ENCODE measurements at regions not wholly inside any gene's neighbourhood (a gene's known extent, or its start where the extent isn't known, plus 50 kb on each side); places are given as distances from the start of the nearest gene placed in this dataset.
A peak's percentile ranks its signal among the peaks of the same experiment; 100 is the strongest.

DNA sequence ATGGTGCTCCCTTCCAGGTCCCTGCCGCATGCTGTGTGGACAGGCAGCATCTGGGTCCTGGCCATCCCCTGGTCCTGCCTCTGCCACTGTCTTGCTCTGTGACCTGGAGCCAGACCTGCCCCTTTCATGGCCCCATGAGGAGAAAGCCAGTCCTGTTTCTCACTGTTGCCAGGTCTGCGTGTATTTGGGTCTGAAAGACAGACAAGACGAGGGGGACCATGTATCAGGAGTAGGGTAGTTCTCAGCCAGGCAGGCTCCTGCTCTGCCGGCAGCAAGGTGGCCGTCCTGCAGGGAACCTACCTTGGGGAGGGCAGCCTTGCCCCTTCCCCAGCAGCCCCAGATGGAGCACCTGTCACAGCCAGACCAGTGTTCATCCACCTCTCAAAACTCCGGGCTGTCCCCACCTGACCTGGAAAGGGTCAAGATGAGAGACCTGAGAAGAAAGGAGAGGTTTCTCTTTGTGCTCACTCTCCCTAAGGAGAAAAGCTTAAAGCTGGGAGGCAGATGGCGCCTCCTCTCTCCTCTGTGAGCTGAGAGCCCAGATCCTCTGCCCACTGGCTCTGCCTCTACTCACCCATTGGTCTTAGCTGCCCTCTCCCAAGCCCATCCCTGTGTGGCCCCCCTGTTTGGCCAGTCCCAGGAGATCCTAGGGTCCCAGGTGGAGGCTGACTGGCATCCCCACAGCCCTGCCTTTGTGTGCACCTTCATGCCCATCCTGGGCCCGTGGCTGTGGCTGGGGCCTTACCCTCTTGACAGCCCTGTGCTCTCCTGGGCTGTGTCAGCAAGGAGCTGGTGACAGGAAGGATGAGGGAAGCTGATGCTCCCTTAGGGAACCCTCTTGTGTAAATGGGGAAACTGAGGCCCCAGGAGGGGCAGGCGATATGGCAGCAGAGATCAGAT lies 116.1 kb upstream of the PCBD1 start:
- 78% methylated on average over 7 of the region's 9 CpGs for WGBS (ENCODE audit: insufficient coverage)
- Histone ChIP-seq H3K4me1 (ENCODE audit: control insufficient read depth, insufficient read depth, low read length) (peaks cover 6% of the 10 kb centered on the region), H3K4me3 (ENCODE audit: low read length) (no peak overlapping the region), H3K9me3 (replicated peaks; ENCODE audit: control insufficient read depth, low read depth, low read length) (no peaks in the 10 kb centered on the region), H3K27me3 (ENCODE audit: control insufficient read depth, insufficient read depth, low read length) (peaks cover 21% of the 10 kb centered on the region), H3K27ac (ENCODE audit: low read length) (no peak overlapping the region), H3K36me3 (ENCODE audit: control insufficient read depth, insufficient read depth, low read length) (no peaks in the 10 kb centered on the region)
- DNase-seq, result no peak

DNA sequence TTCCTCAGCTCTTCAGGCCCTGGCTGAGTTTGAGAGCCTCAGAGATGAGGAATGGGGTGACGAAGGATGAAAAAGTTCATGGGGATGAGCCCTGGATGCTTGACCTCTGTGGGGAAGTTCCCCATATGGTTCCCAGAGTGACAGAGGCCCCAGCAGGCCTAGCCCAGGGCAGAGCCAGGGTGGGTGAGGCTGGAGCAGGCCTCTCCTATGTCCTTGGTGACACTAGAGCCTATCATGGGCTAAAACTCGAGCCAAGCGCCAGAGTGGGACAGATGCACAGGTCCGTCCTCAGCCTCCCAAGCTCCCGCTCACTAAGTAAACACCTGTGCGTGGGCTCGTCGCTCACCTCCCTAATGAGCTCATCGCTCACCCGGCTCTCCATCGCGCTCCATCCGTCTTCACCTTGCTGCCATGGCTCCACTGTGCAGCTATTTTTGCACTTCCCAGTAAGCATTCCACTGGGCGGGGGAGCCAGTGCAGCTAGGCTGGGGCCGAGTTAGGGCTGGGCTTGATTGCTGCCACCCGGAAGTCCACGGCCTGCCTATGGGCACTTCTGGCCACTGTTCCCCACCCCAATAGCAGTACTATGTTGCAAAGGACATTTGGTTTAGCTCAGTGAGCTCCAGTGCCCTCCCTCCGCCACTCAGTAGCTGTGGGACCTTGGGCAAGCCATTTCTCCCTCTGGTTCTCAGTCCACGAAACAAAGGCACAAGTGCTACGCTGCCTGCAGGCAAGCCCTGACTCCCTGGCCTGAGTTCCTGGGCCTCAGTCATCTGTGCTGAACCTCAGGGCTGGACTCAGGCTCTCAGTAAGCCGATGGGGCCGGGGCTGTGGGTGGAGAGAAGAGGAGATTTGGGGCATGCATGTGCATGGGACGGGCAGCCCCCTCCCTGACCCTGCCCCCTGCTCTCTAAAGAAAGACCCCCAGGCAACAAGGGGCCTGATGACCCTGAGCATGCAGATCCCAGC lies 117.3 kb upstream of the PCBD1 start:
- Histone ChIP-seq H3K9me3 (replicated peaks; ENCODE audit: control insufficient read depth, low read depth, low read length) (no peaks in the 10 kb centered on the region), H3K27ac (ENCODE audit: low read length) (no peak overlapping the region), H3K4me3 (ENCODE audit: low read length) (no peak overlapping the region), H3K27me3 (ENCODE audit: control insufficient read depth, insufficient read depth, low read length) (peaks cover 16% of the 10 kb centered on the region), H3K36me3 (ENCODE audit: control insufficient read depth, insufficient read depth, low read length) (no peaks in the 10 kb centered on the region), H3K4me1 (ENCODE audit: control insufficient read depth, insufficient read depth, low read length) (peaks cover 8% of the 10 kb centered on the region)
- WGBS (ENCODE audit: insufficient coverage), result 80% methylated on average over 20 of the region's 23 CpGs
- no peak for DNase-seq

- H3K4me3 ChIP-seq (ENCODE audit: low read length), result no peak overlapping the region
- peaks cover 11% of the 10 kb centered on the region for H3K27me3 ChIP-seq (ENCODE audit: control insufficient read depth, insufficient read depth, low read length)
- WGBS (ENCODE audit: insufficient coverage), result 60% methylated on average over 1 of the region's 4 CpGs
- no peak overlapping the region for H3K27ac ChIP-seq (ENCODE audit: low read length)
- H3K36me3 ChIP-seq (ENCODE audit: control insufficient read depth, insufficient read depth, low read length), result no peaks in the 10 kb centered on the region
- H3K9me3 ChIP-seq (replicated peaks; ENCODE audit: control insufficient read depth, low read depth, low read length), result no peaks in the 10 kb centered on the region
- peaks cover 8% of the 10 kb centered on the region for H3K4me1 ChIP-seq (ENCODE audit: control insufficient read depth, insufficient read depth, low read length)
- no peak for DNase-seq
Measured at GRCh38 chr10:71006506-71006905, 118.1 kb upstream of the PCBD1 start.

DNA sequence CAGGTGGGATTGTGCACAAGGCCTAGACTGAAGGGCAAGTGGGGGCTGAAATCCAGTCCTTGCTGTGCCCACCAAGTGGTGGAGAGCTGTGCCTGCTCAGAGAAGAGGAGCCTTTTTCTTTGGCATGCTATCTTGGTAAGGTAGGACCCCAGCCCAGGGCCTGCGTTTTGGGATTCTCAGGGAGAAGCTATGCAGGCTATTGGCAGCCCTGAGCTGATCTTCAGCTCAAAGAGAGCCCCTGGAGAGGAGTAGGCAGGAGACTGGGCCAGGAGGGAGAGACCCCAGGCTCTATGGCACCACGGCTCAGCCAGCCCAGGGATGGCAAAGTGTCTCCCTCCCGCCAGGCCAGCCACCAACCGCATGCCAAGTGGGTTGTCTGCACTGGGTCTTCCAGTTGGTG lies 119.2 kb upstream of the PCBD1 start:
- no peak for DNase-seq
- Histone ChIP-seq H3K9me3 (replicated peaks; ENCODE audit: control insufficient read depth, low read depth, low read length) (no peaks in the 10 kb centered on the region), H3K36me3 (ENCODE audit: control insufficient read depth, insufficient read depth, low read length) (no peaks in the 10 kb centered on the region), H3K4me1 (ENCODE audit: control insufficient read depth, insufficient read depth, low read length) (peaks cover 8% of the 10 kb centered on the region), H3K27ac (ENCODE audit: low read length) (no peak overlapping the region), H3K27me3 (ENCODE audit: control insufficient read depth, insufficient read depth, low read length) (peaks cover 15% of the 10 kb centered on the region), H3K4me3 (ENCODE audit: low read length) (no peak overlapping the region)
- WGBS (ENCODE audit: insufficient coverage), result 94% methylated on average over 2 of the region's 4 CpGs

GRCh38 chr10:71008150-71008549 lies 119.8 kb upstream of the PCBD1 start:
- no peak overlapping the region for H3K4me3 ChIP-seq (ENCODE audit: low read length)
- no peaks in the 10 kb centered on the region for H3K36me3 ChIP-seq (ENCODE audit: control insufficient read depth, insufficient read depth, low read length)
- no peak overlapping the region for H3K27ac ChIP-seq (ENCODE audit: low read length)
- H3K9me3 ChIP-seq (replicated peaks; ENCODE audit: control insufficient read depth, low read depth, low read length), result no peaks in the 10 kb centered on the region
- no peak for DNase-seq
- H3K27me3 ChIP-seq (ENCODE audit: control insufficient read depth, insufficient read depth, low read length), result peaks cover 15% of the 10 kb centered on the region
- H3K4me1 ChIP-seq (ENCODE audit: control insufficient read depth, insufficient read depth, low read length), result peaks cover 8% of the 10 kb centered on the region
- 69% methylated on average over 2 of the region's 11 CpGs for WGBS (ENCODE audit: insufficient coverage)

GRCh38 chr10:71009126-71009525 lies 120.8 kb upstream of the PCBD1 start:
- Histone ChIP-seq H3K4me3 (ENCODE audit: low read length) (no peak overlapping the region), H3K36me3 (ENCODE audit: control insufficient read depth, insufficient read depth, low read length) (no peaks in the 10 kb centered on the region), H3K27ac (ENCODE audit: low read length) (no peak overlapping the region), H3K9me3 (replicated peaks; ENCODE audit: control insufficient read depth, low read depth, low read length) (no peaks in the 10 kb centered on the region), H3K27me3 (ENCODE audit: control insufficient read depth, insufficient read depth, low read length) (peaks cover 19% of the 10 kb centered on the region), H3K4me1 (ENCODE audit: control insufficient read depth, insufficient read depth, low read length) (peaks cover 8% of the 10 kb centered on the region)
- WGBS (ENCODE audit: insufficient coverage), result 21% methylated on average over 16 of the region's 16 CpGs
- peak; percentile 25 for DNase-seq

DNA sequence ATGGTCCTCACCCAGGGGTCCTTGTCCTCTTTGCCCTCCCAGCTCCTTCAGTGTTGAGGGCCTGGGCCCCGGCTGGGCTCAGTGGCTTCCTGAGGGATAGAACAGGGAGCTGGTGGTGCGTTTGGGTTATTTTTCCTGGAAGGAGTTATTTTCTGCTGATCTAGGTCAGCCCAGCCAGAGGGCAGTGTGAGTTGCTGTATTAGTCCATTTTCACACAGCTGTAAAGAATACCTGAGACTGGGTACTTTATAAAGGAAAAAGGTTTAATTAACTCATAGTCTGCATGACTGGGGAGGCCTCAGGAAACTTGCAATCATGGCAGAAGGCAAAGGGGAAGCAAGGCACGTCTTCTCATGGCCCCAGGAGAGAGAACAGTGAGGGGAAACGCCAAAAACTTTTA lies 122.4 kb upstream of the PCBD1 start:
- H3K4me3 ChIP-seq (ENCODE audit: low read length), result no peak overlapping the region
- H3K9me3 ChIP-seq (replicated peaks; ENCODE audit: control insufficient read depth, low read depth, low read length), result no peaks in the 10 kb centered on the region
- H3K27ac ChIP-seq (ENCODE audit: low read length), result no peak overlapping the region
- H3K36me3 ChIP-seq (ENCODE audit: control insufficient read depth, insufficient read depth, low read length), result no peaks in the 10 kb centered on the region
- no peak for DNase-seq
- peaks cover 8% of the 10 kb centered on the region for H3K4me1 ChIP-seq (ENCODE audit: control insufficient read depth, insufficient read depth, low read length)
- no CpG with 5 or more reads among the region's 4 CpGs for WGBS (ENCODE audit: insufficient coverage)
- peaks cover 16% of the 10 kb centered on the region for H3K27me3 ChIP-seq (ENCODE audit: control insufficient read depth, insufficient read depth, low read length)

DNA sequence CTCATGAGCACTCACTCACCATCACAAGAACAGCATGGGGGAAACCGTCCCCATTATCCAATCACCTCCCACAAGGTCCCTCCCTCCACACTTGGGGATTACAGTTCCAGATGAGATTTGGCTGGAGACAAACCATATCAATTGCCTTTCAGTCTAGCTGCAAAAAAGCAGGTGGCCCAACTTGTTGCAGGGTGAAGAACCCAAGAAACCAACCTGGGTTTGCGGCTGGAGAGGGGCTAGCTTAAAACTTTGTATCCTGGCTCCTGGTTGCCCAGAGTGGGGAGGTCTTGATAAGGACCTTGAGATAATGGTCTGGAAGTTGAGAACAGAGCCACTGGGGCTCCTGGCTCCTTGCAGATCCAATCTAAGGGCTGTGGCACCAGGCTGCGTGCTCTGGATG lies 122.8 kb upstream of the PCBD1 start:
- no peak overlapping the region for H3K27ac ChIP-seq (ENCODE audit: low read length)
- WGBS (ENCODE audit: insufficient coverage), result 50% methylated on average over 3 of the region's 3 CpGs
- peaks cover 8% of the 10 kb centered on the region for H3K4me1 ChIP-seq (ENCODE audit: control insufficient read depth, insufficient read depth, low read length)
- H3K9me3 ChIP-seq (replicated peaks; ENCODE audit: control insufficient read depth, low read depth, low read length), result no peaks in the 10 kb centered on the region
- H3K4me3 ChIP-seq (ENCODE audit: low read length), result no peak overlapping the region
- no peaks in the 10 kb centered on the region for H3K36me3 ChIP-seq (ENCODE audit: control insufficient read depth, insufficient read depth, low read length)
- peaks cover 16% of the 10 kb centered on the region for H3K27me3 ChIP-seq (ENCODE audit: control insufficient read depth, insufficient read depth, low read length)
- DNase-seq, result no peak

DNA sequence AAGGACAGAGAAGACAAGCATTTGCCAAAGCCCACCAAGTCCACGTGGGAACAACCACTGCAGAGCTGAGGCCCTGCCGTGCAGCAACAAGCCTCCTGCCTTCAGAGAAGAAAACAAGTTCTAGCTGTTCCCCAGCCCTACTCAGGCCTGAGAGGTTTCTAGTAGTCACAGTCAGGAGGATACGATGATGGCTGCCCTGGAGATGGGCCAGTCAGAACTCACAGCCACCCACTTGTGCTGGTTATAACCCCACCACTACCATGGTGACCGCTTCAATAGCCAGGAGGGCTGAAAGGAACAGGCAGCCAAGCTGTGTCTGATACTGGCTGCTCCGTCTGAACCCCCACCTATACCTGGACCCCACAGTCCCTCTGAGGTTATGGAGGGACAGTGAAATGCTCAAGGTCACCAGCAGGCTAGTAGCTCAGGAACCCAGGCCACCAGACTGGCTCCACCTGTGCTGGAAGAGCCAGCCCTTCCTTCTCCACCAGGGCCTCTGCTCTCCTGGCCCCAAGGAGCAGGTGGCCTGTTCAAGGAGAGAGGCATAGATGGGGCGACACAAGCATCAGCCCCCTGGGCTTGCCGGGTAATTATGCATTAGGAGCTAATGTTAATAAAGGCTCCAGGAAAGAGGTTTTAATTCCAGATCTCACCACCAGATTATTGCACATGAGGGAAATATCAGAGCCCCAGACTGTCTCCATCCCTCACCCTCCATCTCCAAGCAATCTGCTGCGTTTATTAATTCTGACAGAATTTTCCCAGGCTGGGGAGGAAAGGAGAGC lies 125.8 kb upstream of the PCBD1 start:
- H3K4me3 ChIP-seq (ENCODE audit: low read length), result no peak overlapping the region
- no peaks in the 10 kb centered on the region for H3K9me3 ChIP-seq (replicated peaks; ENCODE audit: control insufficient read depth, low read depth, low read length)
- 28% methylated on average over 3 of the region's 8 CpGs for WGBS (ENCODE audit: insufficient coverage)
- peaks cover 4% of the 10 kb centered on the region for H3K4me1 ChIP-seq (ENCODE audit: control insufficient read depth, insufficient read depth, low read length)
- peaks cover 9% of the 10 kb centered on the region for H3K27me3 ChIP-seq (ENCODE audit: control insufficient read depth, insufficient read depth, low read length)
- H3K27ac ChIP-seq (ENCODE audit: low read length), result no peak overlapping the region
- DNase-seq, result no peak
- no peaks in the 10 kb centered on the region for H3K36me3 ChIP-seq (ENCODE audit: control insufficient read depth, insufficient read depth, low read length)
